WTC11 (cell line): ENCODE measurements at regions not wholly inside any gene's neighbourhood (a gene's known extent, or its start where the extent isn't known, plus 50 kb on each side); places are given as distances from the start of the nearest gene placed in this dataset.

Source experiments
- ATAC-seq: fragments of 200-7000 bp; cut with Tn5 transposase; 2 replicates; pipeline ENCODE4 v1.10.0; 2021; ENCODE audit warnings: mild to moderate bottlenecking, moderate library complexity
- CTCF ChIA-PET: fragments of 300-600 bp; sonication (Branson Sonifier 250); formaldehyde crosslinking; loops from one replicate; lab custom pipeline; 2021; ENCODE audit warnings: antibody characterized with exemption; lab: Charles Lee
- POLR2A ChIA-PET: fragments of 350-600 bp; sonication (Branson Sonifier 250); formaldehyde crosslinking; loops from one replicate; lab custom pipeline; 2021; ENCODE audit warnings: antibody characterized with exemption; lab: Charles Lee
- DNase-seq: peaks from one replicate; pipeline ENCODE4 v3.0.0; 2021; ENCODE audit warnings: low spot score
- H3K27ac Mint-ChIP-seq: 2 replicates; pipeline ENCODE4 v1.8.0; 2021; ENCODE audit warnings: mixed read lengths
- H3K27me3 Mint-ChIP-seq: 2 replicates; pipeline ENCODE4 v1.8.0; 2021; ENCODE audit warnings: low read depth, mild to moderate bottlenecking, moderate library complexity, mixed read lengths
- H3K36me3 Mint-ChIP-seq: 2 replicates; pipeline ENCODE4 v1.8.0; 2021; ENCODE audit warnings: mixed read lengths
- H3K4me1 Mint-ChIP-seq: 2 replicates; pipeline ENCODE4 v1.8.0; 2022; ENCODE audit warnings: mixed read lengths
- H3K4me3 Mint-ChIP-seq: 2 replicates; pipeline ENCODE4 v1.8.0; 2021; ENCODE audit warnings: mild to moderate bottlenecking, moderate library complexity, mixed read lengths
- H3K9me3 Mint-ChIP-seq: 2 replicates; pipeline ENCODE4 v1.8.0; 2021; ENCODE audit warnings: mixed read lengths
- CBFB ChIP-seq: sonication (generic); formaldehyde crosslinking; IDR thresholded peaks from 2 replicates; pipeline ENCODE4 v1.8.1; 2022; ENCODE audit warnings: mild to moderate bottlenecking, low read depth, missing genetic modification reagents
- ETV6 ChIP-seq: sonication (generic); formaldehyde crosslinking; IDR thresholded peaks from 2 replicates; pipeline ENCODE4 v1.8.1; 2022; ENCODE audit warnings: mild to moderate bottlenecking, missing genetic modification reagents
- GABPB1 ChIP-seq: sonication (generic); formaldehyde crosslinking; IDR thresholded peaks from 2 replicates; pipeline ENCODE4 v1.8.1; 2023; ENCODE audit warnings: mild to moderate bottlenecking, missing genetic modification reagents
- HMGA2 ChIP-seq: fragments of 250-450 bp; sonication (Bioruptor Pico); IDR thresholded peaks from 2 replicates; pipeline ENCODE4 v1.4.0; 2021; ENCODE audit warnings: mild to moderate bottlenecking, moderate library complexity
- KAT7 ChIP-seq: sonication (generic); formaldehyde crosslinking; IDR thresholded peaks from 2 replicates; pipeline ENCODE4 v1.8.1; 2023; ENCODE audit warnings: missing genetic modification reagents, mild to moderate bottlenecking, borderline replicate concordance
- MXD4 ChIP-seq: fragments of 250-450 bp; sonication (Bioruptor Pico); IDR thresholded peaks from 2 replicates; pipeline ENCODE4 v1.8.0; 2021; ENCODE audit warnings: mild to moderate bottlenecking, moderate library complexity, borderline replicate concordance
- NFATC4 ChIP-seq: fragments of 250-450 bp; sonication (Bioruptor Pico); IDR thresholded peaks from 2 replicates; pipeline ENCODE4 v1.9.0; 2021; ENCODE audit warnings: mild to moderate bottlenecking
- NFE2L1 ChIP-seq: sonication (generic); formaldehyde crosslinking; IDR thresholded peaks from 2 replicates; pipeline ENCODE4 v1.8.1; 2023; ENCODE audit warnings: missing genetic modification reagents
- NFYB ChIP-seq: sonication (generic); formaldehyde crosslinking; conservative IDR thresholded peaks from 2 replicates; pipeline ENCODE4 v1.8.0; 2022; ENCODE audit warnings: low read depth, missing genetic modification reagents
- NR1H2 ChIP-seq: sonication (generic); formaldehyde crosslinking; IDR thresholded peaks from 2 replicates; pipeline ENCODE4 v1.9.0; 2021; ENCODE audit warnings: mild to moderate bottlenecking, moderate library complexity, missing genetic modification reagents
- NR2C2 ChIP-seq: sonication (generic); formaldehyde crosslinking; IDR thresholded peaks from 2 replicates; pipeline ENCODE4 v1.8.0; 2022; ENCODE audit warnings: mild to moderate bottlenecking, missing genetic modification reagents
- OVOL2 ChIP-seq: fragments of 250-450 bp; sonication (Bioruptor Pico); IDR thresholded peaks from 2 replicates; pipeline ENCODE4 v1.9.0; 2021; ENCODE audit warnings: mild to moderate bottlenecking, borderline replicate concordance
- SMAD3 ChIP-seq: sonication (generic); formaldehyde crosslinking; IDR thresholded peaks from 2 replicates; pipeline ENCODE4 v1.8.0; 2022; ENCODE audit warnings: missing genetic modification reagents, mild to moderate bottlenecking, borderline replicate concordance
- SMAD4 ChIP-seq: sonication (generic); formaldehyde crosslinking; IDR thresholded peaks from 2 replicates; pipeline ENCODE4 v1.8.0; 2022; ENCODE audit warnings: mild to moderate bottlenecking, missing genetic modification reagents
- TCF7 ChIP-seq: sonication (generic); formaldehyde crosslinking; IDR thresholded peaks from 2 replicates; pipeline ENCODE4 v1.8.0; 2022; ENCODE audit warnings: mild to moderate bottlenecking, low read depth, missing genetic modification reagents, moderate library complexity
- ZBTB21 ChIP-seq: sonication (generic); formaldehyde crosslinking; IDR thresholded peaks from 2 replicates; pipeline ENCODE4 v1.8.1; 2023; ENCODE audit warnings: mild to moderate bottlenecking, missing genetic modification reagents, borderline replicate concordance
- ZNF416 ChIP-seq: fragments of 250-450 bp; sonication (Bioruptor Pico); IDR thresholded peaks from 2 replicates; pipeline ENCODE4 v1.9.0; 2021; ENCODE audit warnings: mild to moderate bottlenecking, inconsistent platforms
- TF ChIP-seq, protein P1 (sequence below): fragments of 200-600 bp; IDR thresholded peaks from 2 replicates; pipeline ENCODE4 v1.8.0; 2022; ENCODE audit warnings: antibody characterized with exemption
- TF ChIP-seq, protein P2 (sequence below): sonication (generic); formaldehyde crosslinking; IDR thresholded peaks from 2 replicates; pipeline ENCODE4 v1.8.1; 2023; ENCODE audit warnings: mild to moderate bottlenecking, missing genetic modification reagents
- TF ChIP-seq, protein P3 (sequence below): sonication (generic); formaldehyde crosslinking; conservative IDR thresholded peaks from 2 replicates; pipeline ENCODE4 v1.8.1; 2023; ENCODE audit warnings: mild to moderate bottlenecking, low read depth, missing genetic modification reagents, moderate library complexity
- TF ChIP-seq, protein P4 (sequence below): fragments of 250-450 bp; sonication (Bioruptor Pico); conservative IDR thresholded peaks from 2 replicates; pipeline ENCODE4 v1.9.0; 2021; ENCODE audit warnings: mild to moderate bottlenecking
- TF ChIP-seq, protein P5 (sequence below): sonication (generic); formaldehyde crosslinking; IDR thresholded peaks from 2 replicates; pipeline ENCODE4 v1.8.1; 2022; ENCODE audit warnings: low read depth, missing genetic modification reagents, borderline replicate concordance
- TF ChIP-seq, protein P6 (sequence below): sonication (generic); formaldehyde crosslinking; IDR thresholded peaks from 2 replicates; pipeline ENCODE4 v1.8.1; 2022; ENCODE audit warnings: missing genetic modification reagents, borderline replicate concordance

DNA sequence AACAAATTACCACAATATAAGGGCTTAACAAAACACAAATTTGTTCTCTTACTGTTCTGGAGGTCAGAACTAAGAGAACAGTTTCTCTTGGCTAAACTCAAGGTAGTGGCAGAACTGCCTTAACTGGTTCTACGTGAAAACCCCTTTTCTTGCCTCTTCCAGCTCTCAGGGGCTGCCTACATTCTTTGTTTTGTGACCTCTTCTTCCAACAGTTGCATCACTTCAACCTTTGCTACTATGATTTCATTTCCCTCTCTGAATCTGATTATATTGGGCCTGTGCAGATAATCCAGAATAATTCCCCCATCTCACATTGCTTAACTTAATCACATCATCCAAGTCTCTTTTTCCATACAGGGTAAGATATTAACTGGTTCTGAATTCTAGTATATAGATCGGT, 624.6 kb downstream of the ZPLD1 start (continued):
- TF ChIP-seq, protein P1, sequence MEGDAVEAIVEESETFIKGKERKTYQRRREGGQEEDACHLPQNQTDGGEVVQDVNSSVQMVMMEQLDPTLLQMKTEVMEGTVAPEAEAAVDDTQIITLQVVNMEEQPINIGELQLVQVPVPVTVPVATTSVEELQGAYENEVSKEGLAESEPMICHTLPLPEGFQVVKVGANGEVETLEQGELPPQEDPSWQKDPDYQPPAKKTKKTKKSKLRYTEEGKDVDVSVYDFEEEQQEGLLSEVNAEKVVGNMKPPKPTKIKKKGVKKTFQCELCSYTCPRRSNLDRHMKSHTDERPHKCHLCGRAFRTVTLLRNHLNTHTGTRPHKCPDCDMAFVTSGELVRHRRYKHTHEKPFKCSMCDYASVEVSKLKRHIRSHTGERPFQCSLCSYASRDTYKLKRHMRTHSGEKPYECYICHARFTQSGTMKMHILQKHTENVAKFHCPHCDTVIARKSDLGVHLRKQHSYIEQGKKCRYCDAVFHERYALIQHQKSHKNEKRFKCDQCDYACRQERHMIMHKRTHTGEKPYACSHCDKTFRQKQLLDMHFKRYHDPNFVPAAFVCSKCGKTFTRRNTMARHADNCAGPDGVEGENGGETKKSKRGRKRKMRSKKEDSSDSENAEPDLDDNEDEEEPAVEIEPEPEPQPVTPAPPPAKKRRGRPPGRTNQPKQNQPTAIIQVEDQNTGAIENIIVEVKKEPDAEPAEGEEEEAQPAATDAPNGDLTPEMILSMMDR, result no peak
- TF ChIP-seq GABPB1 (CRISPR knock-in tag) (no peak), KAT7 (CRISPR knock-in tag) (no peak), CBFB (CRISPR knock-in tag) (no peak), NFATC4 (CRISPR knock-in tag) (no peak), MXD4 (CRISPR knock-in tag) (no peak), ZNF416 (CRISPR knock-in tag) (no peak), TCF7 (CRISPR knock-in tag) (no peak)
- TF ChIP-seq, protein P2, sequence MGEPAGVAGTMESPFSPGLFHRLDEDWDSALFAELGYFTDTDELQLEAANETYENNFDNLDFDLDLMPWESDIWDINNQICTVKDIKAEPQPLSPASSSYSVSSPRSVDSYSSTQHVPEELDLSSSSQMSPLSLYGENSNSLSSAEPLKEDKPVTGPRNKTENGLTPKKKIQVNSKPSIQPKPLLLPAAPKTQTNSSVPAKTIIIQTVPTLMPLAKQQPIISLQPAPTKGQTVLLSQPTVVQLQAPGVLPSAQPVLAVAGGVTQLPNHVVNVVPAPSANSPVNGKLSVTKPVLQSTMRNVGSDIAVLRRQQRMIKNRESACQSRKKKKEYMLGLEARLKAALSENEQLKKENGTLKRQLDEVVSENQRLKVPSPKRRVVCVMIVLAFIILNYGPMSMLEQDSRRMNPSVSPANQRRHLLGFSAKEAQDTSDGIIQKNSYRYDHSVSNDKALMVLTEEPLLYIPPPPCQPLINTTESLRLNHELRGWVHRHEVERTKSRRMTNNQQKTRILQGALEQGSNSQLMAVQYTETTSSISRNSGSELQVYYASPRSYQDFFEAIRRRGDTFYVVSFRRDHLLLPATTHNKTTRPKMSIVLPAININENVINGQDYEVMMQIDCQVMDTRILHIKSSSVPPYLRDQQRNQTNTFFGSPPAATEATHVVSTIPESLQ (CRISPR knock-in tag), result no peak

DNA sequence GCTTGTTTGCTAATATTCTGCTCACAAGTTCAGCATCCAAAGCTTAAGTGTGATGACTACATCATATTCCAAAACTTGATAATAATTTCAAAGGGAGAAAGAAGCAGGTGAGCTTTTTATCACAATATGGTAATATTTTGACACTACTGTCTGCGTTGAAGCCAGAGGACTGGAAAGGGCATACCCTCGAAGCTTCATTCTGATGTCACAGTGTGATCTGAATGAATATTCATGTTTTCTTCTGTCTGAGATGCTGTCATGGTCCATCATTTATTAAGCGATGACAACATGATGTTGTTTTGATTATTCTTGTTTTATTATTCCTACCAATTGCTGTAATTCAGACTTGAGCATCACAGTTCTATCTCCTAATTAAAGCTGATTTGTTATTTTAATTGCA, 625.4 kb downstream of the ZPLD1 start:
- CTCF ChIA-PET, result interaction anchor here (1.0 kb wide), 1 partner anchor 387 kb away, joined by 4 read pairs; no protein-coding TSS in a partner anchor
- TF ChIP-seq, protein P3, sequence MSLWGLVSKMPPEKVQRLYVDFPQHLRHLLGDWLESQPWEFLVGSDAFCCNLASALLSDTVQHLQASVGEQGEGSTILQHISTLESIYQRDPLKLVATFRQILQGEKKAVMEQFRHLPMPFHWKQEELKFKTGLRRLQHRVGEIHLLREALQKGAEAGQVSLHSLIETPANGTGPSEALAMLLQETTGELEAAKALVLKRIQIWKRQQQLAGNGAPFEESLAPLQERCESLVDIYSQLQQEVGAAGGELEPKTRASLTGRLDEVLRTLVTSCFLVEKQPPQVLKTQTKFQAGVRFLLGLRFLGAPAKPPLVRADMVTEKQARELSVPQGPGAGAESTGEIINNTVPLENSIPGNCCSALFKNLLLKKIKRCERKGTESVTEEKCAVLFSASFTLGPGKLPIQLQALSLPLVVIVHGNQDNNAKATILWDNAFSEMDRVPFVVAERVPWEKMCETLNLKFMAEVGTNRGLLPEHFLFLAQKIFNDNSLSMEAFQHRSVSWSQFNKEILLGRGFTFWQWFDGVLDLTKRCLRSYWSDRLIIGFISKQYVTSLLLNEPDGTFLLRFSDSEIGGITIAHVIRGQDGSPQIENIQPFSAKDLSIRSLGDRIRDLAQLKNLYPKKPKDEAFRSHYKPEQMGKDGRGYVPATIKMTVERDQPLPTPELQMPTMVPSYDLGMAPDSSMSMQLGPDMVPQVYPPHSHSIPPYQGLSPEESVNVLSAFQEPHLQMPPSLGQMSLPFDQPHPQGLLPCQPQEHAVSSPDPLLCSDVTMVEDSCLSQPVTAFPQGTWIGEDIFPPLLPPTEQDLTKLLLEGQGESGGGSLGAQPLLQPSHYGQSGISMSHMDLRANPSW (CRISPR knock-in tag), result no peak
- TF ChIP-seq NFYB (CRISPR knock-in tag) (no peak), ZBTB21 (no peak), NR2C2 (CRISPR knock-in tag) (no peak), NFE2L1 (CRISPR knock-in tag) (no peak), SMAD4 (CRISPR knock-in tag) (no peak), SMAD3 (CRISPR knock-in tag) (no peak), HMGA2 (CRISPR knock-in tag) (no peak), OVOL2 (CRISPR knock-in tag) (no peak), ETV6 (CRISPR knock-in tag) (no peak), NR1H2 (CRISPR knock-in tag) (no peak), ZNF416 (CRISPR knock-in tag) (no peak)
- TF ChIP-seq, protein P1, result no peak
- TF ChIP-seq, protein P4, sequence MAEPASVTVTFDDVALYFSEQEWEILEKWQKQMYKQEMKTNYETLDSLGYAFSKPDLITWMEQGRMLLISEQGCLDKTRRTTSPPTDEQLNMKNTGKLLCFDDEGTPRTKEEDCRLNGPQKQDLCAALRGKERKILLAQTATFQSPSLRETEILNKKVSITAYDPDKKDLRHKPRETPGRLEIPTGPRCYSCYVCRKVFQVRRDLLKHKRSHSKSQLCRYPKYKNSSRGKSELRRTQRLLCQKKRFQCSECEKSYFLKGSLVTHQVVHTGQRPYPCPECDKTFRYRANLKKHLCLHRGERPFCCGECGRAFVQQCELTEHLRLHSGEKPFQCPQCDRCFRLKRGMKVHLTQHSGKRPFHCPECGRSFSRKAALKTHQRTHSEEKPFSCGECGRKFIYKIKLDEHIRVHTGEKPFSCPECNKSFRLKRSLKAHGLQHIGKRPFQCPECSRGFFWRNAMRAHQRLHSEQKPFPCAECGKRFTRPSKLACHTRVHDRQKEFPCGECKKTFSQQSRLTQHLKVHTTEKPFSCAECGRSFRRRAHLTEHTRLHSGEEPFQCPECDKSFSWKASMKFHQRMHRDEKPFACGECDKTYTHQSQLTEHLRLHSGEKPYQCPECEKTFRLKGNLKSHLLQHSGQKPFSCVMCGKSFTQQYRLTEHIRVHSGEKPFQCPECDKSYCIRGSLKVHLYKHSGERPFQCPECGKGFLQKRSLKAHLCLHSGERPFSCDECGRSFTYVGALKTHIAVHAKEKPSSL (CRISPR knock-in tag), result no peak
- TF ChIP-seq, protein P5, sequence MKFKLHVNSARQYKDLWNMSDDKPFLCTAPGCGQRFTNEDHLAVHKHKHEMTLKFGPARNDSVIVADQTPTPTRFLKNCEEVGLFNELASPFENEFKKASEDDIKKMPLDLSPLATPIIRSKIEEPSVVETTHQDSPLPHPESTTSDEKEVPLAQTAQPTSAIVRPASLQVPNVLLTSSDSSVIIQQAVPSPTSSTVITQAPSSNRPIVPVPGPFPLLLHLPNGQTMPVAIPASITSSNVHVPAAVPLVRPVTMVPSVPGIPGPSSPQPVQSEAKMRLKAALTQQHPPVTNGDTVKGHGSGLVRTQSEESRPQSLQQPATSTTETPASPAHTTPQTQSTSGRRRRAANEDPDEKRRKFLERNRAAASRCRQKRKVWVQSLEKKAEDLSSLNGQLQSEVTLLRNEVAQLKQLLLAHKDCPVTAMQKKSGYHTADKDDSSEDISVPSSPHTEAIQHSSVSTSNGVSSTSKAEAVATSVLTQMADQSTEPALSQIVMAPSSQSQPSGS (CRISPR knock-in tag), result no peak
- TF ChIP-seq, protein P6, sequence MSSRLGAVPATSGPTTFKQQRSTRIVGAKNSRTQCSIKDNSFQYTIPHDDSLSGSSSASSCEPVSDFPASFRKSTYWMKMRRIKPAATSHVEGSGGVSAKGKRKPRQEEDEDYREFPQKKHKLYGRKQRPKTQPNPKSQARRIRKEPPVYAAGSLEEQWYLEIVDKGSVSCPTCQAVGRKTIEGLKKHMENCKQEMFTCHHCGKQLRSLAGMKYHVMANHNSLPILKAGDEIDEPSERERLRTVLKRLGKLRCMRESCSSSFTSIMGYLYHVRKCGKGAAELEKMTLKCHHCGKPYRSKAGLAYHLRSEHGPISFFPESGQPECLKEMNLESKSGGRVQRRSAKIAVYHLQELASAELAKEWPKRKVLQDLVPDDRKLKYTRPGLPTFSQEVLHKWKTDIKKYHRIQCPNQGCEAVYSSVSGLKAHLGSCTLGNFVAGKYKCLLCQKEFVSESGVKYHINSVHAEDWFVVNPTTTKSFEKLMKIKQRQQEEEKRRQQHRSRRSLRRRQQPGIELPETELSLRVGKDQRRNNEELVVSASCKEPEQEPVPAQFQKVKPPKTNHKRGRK (CRISPR knock-in tag), result no peak
- DNase-seq, result no peak
- POLR2A ChIA-PET, result no interaction called here
- H3K36me3 Mint-ChIP-seq, result no peaks in the 10 kb centered on the region
- no peak overlapping the region for H3K27ac Mint-ChIP-seq
- no peak for ATAC-seq
- H3K4me1 Mint-ChIP-seq, result peaks cover 7% of the 10 kb centered on the region
- no peaks in the 10 kb centered on the region for H3K9me3 Mint-ChIP-seq
- no peak overlapping the region for H3K4me3 Mint-ChIP-seq
- no peaks in the 10 kb centered on the region for H3K27me3 Mint-ChIP-seq
